Activated CD4-positive, alpha-beta T cell treated with anti-CD3 and anti-CD28 coated beads for 48 hours (primary cell): ENCODE measurements at regions not wholly inside any gene's neighbourhood (a gene's known extent, or its start where the extent isn't known, plus 50 kb on each side); places are given as distances from the start of the nearest gene placed in this dataset.

ENCODE experiments used
- DNase-seq: peaks from one replicate; pipeline ENCODE4 v3.0.0-alpha.2; 2020

- no peak for DNase-seq
Measured at GRCh38 chr18:73274812-73275621, 407.2 kb upstream of the NETO1 start.

GRCh38 chr18:73270920-73271634, 403.3 kb upstream of the NETO1 start:
- no peak for DNase-seq

DNA sequence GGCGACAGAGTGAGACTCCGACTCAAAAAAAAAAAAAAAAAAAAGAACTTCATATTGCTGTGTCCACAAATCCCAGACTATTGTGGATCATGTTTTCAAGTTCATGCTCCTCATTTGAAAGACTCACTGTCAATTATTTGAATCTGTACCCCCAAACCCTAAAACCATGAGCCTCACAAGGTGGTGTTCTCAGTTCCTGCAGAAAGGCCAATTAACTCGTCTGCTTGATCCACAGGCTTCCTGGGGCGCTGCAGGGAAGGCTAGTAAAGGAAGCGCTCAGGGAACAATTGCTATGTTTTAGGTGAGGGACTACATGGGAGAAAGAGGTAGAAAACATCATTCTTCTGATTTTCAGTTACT, 396.8 kb upstream of the NETO1 start:
- no peak for DNase-seq

GRCh38 chr18:73261923-73262322, 394.1 kb upstream of the NETO1 start:
- no peak for DNase-seq

DNA sequence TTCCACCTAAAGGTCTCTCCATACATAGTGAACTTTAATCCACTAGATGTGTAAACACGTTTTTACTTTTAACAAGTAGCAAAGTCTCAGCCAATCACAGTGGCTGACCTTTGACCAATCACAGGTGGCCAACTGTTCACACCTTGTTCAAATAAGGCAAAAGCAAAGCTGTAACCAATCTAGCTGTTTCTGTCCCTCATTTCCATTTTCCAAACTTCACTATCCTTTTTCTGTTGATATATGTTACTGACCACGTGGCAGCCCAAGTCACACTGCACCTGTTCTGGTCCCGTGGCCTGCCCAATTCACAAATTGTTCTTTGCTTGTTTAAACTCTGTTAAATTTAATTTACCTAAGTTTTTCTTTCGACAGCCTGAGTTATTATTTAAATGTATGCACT, 393.5 kb upstream of the NETO1 start:
- DNase-seq: no peak

DNA sequence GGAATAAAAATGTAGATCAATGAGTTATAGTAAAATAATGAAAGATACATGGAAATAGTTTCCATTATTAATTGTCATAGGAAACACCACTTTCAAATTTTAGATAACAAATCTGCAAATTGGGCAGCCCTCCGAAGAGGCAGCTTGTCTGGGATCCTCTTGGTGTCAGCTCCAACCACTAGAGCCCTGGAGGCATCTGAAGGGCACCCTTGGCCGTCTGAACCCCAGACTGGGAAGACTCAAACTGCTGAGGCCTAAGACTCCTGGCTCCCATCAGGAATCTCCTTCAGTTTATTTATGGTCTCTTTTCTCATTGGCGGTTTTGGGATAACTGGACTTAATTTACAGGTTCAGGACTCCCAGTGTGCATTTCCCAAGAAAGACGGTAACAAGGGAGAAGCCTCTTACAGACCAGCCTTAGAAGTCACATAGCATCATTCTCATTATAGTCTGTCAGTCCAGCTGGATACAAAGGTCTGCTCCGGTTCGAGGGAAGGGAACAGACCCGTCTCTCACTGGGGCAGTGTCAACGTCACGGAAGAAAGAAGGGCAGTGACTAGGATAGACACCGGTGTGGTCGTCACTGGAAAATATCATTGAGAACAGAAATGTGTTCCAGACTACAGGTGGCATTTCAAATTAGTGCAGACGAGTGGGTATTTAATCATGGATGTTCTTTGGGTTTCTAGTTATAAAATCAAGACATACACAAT, 390.7 kb upstream of the NETO1 start:
- no peak for DNase-seq

DNA sequence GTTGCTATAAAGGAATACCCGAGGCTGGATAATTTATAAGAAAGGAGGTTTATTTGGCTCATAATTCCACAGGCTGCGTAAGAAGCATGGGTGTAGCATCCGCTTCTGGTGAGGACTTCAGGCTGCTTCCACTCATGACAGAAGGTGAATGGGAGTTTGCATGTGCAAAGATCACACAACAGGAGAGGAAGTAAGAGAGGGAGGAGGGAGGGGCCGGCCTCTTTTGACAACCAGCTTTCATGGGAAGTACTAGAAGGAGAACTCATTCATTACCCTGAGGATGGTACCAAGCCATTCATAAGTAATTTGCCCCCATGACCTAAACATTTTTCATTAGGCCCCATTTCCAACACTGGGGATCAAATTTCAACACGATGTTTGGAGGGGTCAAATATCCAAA, 386.8 kb upstream of the NETO1 start:
- DNase-seq: no peak

DNA sequence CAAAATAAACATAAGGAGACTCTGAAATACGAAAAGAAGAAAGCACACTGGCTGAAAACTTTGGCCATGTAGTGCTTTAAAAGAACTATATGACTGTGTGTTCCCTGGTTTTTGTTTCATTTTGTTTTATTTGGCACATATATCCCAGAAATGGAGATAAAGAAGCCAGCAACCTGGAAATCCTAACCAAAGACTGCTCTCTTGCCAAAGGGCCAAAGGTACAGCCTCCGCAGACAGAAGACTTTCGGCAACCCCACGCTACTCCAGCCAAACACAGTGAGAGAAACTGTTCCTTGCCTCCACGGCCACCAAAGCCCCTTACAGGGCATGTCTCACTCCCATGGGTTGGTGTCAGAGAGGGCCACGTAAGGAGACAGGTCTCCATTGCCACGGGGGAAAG, 381.2 kb upstream of the NETO1 start:
- no peak for DNase-seq

DNA sequence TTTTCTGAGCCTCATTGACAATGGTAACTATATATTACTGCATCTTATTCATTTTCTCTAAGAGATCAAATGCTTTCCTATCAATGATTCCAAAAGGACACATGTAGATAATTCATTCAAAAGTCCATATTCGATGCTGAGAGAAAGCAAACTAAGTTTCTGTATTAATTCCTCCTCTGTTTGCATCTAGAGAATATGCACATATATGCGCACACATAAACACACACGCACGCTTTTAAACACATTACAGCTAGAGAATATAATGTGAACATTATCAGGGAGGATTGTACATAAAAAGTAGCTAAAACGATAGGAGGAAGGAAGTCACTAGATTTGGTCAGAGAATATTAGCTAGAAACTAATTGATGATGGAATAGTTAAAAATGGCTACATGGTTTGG, 379.0 kb upstream of the NETO1 start:
- no peak for DNase-seq

- DNase-seq: no peak
Measured at GRCh38 chr18:73245345-73245744, 377.6 kb upstream of the NETO1 start.

DNA sequence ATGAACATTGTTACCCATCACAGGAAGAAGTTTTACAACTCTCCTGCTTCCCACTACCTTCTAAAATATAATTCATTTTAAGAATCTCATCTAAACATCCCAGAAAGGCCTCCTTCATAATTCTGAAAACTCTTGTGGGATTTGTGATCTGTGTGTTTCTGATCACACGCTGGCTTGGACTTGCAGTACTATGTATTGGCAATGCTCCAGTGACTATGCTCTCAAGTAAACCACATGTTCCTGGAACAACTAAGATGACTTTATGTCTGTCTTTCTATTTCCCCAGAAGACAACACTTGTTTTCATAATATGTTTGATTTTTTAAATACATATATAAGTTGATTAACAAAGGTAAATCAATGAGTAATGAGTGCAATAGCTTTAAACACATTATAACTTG, 376.6 kb upstream of the NETO1 start:
- no peak for DNase-seq

- DNase-seq: no peak
Measured at GRCh38 chr18:73240899-73241298, 373.1 kb upstream of the NETO1 start.

GRCh38 chr18:73235921-73236320, 368.1 kb upstream of the NETO1 start:
- no peak for DNase-seq

GRCh38 chr18:73235491-73235890, 367.7 kb upstream of the NETO1 start:
- DNase-seq: peak; percentile 6

DNA sequence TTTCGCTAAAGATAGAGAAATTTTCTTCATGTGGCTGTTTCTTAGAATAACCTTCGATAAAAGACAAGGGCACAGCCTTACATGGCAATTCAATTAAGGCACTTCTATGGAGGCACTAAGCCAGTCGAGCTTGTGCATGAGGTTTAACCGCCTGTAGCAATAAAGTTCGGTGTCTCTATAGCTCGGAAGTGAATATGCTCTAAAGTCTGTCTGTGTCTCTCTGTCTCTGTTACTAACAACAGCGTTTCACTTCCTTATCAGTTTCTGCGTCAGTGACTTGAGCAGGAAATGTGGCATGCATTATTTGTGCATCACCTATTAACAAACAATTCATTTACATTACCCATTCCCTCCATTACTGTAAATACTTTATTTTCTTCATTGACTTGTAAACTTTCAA, 365.1 kb upstream of the NETO1 start:
- no peak for DNase-seq

- DNase-seq: no peak
Measured at GRCh38 chr18:73220663-73221062, 352.9 kb upstream of the NETO1 start.

DNA sequence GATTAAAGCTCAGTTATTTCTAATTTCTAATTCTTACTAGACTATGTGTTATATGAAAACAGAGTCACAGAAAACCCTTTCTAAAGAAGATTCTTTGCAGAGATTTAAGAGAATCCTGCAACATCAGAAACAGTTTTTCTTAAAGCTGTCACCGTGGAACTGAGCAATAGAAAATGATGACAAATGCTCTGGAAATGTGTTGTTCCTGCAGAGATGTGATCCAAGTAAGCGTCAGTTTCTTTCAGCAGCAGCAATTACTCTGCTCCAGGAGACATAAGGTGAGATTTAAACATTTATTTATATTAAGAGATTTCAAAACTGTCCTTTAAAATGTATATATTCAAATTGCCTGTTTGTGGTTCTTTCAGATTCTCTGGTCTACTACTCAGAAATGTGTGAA, 350.5 kb upstream of the NETO1 start:
- no peak for DNase-seq

GRCh38 chr18:73214970-73215369, 347.2 kb upstream of the NETO1 start:
- no peak for DNase-seq

DNA sequence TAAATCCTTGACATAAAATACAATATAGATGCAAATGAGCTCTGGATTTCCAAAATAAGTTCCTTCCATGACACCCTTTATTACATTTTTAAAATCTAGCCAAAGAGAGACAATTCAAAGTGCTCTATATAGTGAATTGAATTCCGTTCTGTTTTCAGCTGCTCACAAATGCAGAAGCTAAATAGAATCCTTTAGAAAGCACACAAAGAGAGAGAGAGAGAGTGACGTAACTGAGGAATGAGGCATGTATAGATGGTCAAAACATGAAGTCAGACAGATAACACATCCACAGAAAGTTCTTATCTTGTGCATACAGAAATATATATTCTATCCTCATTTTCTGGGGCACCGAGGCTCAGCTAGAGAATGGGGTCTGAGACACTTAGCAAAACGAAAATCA, 344.7 kb upstream of the NETO1 start:
- DNase-seq: no peak

DNA sequence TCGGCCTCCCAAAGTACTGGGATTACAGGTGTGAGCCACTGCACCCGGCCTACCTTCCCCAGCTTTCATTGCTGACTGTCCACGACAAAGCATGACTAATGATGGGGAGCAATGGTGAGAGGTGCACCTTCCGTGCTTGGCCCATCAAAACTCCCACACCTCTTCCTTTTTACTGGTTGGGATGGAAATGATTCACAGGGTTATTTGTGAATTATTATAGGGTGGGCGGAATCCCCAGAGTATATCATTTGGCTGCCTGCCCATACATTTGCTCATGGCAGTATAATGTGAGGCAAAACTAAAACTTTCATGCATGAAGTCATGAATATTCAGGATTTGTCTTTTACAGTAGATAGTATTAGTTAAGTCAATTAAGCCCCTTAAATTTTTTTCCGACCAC, 334.2 kb upstream of the NETO1 start:
- no peak for DNase-seq

DNA sequence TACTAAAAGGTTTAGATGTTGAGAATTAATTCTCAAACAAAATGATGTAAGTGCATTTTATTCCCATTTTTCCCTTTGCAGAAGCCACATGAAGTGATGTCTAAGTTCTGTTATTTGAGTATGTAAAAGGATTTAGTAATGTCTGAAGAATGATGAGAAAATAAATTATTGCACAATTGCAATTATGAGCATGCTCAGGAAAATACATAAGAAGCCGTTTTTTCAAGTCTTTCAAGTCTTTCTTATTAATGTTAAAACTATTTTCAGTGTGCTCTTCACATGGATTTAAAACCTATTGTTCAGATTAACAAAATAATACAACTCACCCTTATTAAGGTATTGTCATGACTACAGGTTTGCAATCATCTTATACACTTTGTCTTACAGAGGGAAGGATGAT, 331.4 kb upstream of the NETO1 start:
- DNase-seq: no peak

- no peak for DNase-seq
Measured at GRCh38 chr18:73189718-73190117, 321.9 kb upstream of the NETO1 start.

- no peak for DNase-seq
Measured at GRCh38 chr18:73168236-73168635, 300.4 kb upstream of the NETO1 start.

DNA sequence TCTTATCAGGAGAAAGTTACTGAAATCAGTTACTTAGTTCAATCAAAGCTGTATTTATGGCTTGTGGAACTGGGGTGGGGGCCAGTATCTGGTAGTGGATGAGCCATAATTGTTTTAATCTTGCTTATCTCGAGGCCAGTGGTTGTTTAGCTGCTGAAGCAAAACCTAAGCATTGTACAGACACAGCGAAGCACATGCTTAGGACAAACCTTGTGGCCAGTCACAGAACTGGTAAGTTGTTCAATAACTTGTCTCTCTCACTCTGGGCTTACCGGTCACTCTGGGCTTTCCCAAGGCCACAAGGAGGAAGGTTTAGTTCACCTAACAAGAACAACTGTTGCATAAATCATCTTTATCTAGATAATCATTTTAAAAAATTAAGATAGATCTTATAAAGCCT, 296.6 kb upstream of the NETO1 start:
- no peak for DNase-seq
